ENCODE measurements at regions not wholly inside any gene's neighbourhood (a gene's known extent, or its start where the extent isn't known, plus 50 kb on each side); places are given as distances from the start of the nearest gene placed in this dataset.
"Not testable (repeated sequence)": the region's sequence is repeated elsewhere in the genome, so short reads cannot be mapped to it uniquely, and the experiment has no call there.

- DNase-seq (ENCODE audit: low read depth in 3 of 3), result no peak
Observed at GRCh38 chr6:170046791-170047626, 243.9 kb downstream of the DLL1 start.

- no peak for DNase-seq (ENCODE audit: low read depth in 3 of 3)
Observed at GRCh38 chr6:170045981-170046667, 244.8 kb downstream of the DLL1 start.

GRCh38 chr6:170045563-170045960, 245.3 kb downstream of the DLL1 start:
- no peak for DNase-seq (ENCODE audit: low read depth in 3 of 3)

- no peak for DNase-seq (ENCODE audit: low read depth in 3 of 3)
Observed at GRCh38 chr6:170044836-170045562, 245.9 kb downstream of the DLL1 start.

GRCh38 chr6:170043881-170044790, 246.7 kb downstream of the DLL1 start:
- DNase-seq (ENCODE audit: low read depth in 3 of 3), result no peak

- DNase-seq (ENCODE audit: low read depth in 3 of 3), result no peak
Observed at GRCh38 chr6:170043150-170043819, 247.6 kb downstream of the DLL1 start.

- no peak for DNase-seq (ENCODE audit: low read depth in 3 of 3)
Observed at GRCh38 chr6:170042596-170043118, 248.2 kb downstream of the DLL1 start.

GRCh38 chr6:170042123-170042522, 248.8 kb downstream of the DLL1 start:
- DNase-seq (ENCODE audit: low read depth in 3 of 3), result no peak

GRCh38 chr6:170041526-170041925, 249.4 kb downstream of the DLL1 start:
- DNase-seq (ENCODE audit: low read depth in 3 of 3), result no peak

- no peak for DNase-seq (ENCODE audit: low read depth in 3 of 3)
Observed at GRCh38 chr6:170040906-170041305, 250.0 kb downstream of the DLL1 start.

- DNase-seq (ENCODE audit: low read depth in 3 of 3), result no peak
Observed at GRCh38 chr6:170040115-170040500, 250.8 kb downstream of the DLL1 start.

GRCh38 chr6:170039156-170040114, 251.4 kb downstream of the DLL1 start:
- DNase-seq (ENCODE audit: low read depth in 3 of 3), result no peak

- DNase-seq (ENCODE audit: low read depth in 3 of 3), result no peak
Observed at GRCh38 chr6:170038708-170039107, 252.2 kb downstream of the DLL1 start.

- DNase-seq (ENCODE audit: low read depth in 3 of 3), result no peak
Observed at GRCh38 chr6:170038251-170038650, 252.6 kb downstream of the DLL1 start.

- no peak for DNase-seq (ENCODE audit: low read depth in 3 of 3)
Observed at GRCh38 chr6:170037541-170038250, 253.2 kb downstream of the DLL1 start.

GRCh38 chr6:170036916-170037315, 254.0 kb downstream of the DLL1 start:
- no peak for DNase-seq (ENCODE audit: low read depth in 3 of 3)

- DNase-seq (ENCODE audit: low read depth in 3 of 3), result not testable (repeated sequence)
Observed at GRCh38 chr6:170036367-170036766, 254.5 kb downstream of the DLL1 start.

GRCh38 chr6:170035901-170036304, 255.0 kb downstream of the DLL1 start:
- no peak for DNase-seq (ENCODE audit: low read depth in 3 of 3)

- DNase-seq (ENCODE audit: low read depth in 3 of 3), result no peak
Observed at GRCh38 chr6:170035044-170035443, 255.8 kb downstream of the DLL1 start.

Data from stimulated activated CD4-positive, alpha-beta T cell treated with anti-CD3 and anti-CD28 coated beads, TNF-alpha, amount 100 ng/mL, for 4 hours (primary cell).